22Rv1 (cell line): ENCODE measurements at regions not wholly inside any gene's neighbourhood (a gene's known extent, or its start where the extent isn't known, plus 50 kb on each side); places are given as distances from the start of the nearest gene placed in this dataset.

Experiments used
- H3K27ac ChIP-seq: fragments of 450-650 bp; 2 replicates; pipeline ENCODE4 v1.5.1; 2017
- ZFX ChIP-seq: fragments of 450-650 bp; IDR thresholded peaks from 2 replicates; pipeline ENCODE4 v1.6.1; 2017; ENCODE audit warnings: antibody characterized with exemption, borderline replicate concordance
- TF ChIP-seq, protein P1 (sequence below): fragments of 450-650 bp; IDR thresholded peaks from 2 replicates; pipeline ENCODE4 v1.5.1; 2017; ENCODE audit warnings: mild to moderate bottlenecking

GRCh38 chr12:107888789-107889188 is 114.3 kb downstream of the ASCL4 start:
- H3K27ac ChIP-seq, result no peak overlapping the region
- TF ChIP-seq ZFX, result no peak
- TF ChIP-seq, protein P1, sequence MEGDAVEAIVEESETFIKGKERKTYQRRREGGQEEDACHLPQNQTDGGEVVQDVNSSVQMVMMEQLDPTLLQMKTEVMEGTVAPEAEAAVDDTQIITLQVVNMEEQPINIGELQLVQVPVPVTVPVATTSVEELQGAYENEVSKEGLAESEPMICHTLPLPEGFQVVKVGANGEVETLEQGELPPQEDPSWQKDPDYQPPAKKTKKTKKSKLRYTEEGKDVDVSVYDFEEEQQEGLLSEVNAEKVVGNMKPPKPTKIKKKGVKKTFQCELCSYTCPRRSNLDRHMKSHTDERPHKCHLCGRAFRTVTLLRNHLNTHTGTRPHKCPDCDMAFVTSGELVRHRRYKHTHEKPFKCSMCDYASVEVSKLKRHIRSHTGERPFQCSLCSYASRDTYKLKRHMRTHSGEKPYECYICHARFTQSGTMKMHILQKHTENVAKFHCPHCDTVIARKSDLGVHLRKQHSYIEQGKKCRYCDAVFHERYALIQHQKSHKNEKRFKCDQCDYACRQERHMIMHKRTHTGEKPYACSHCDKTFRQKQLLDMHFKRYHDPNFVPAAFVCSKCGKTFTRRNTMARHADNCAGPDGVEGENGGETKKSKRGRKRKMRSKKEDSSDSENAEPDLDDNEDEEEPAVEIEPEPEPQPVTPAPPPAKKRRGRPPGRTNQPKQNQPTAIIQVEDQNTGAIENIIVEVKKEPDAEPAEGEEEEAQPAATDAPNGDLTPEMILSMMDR, result no peak

DNA sequence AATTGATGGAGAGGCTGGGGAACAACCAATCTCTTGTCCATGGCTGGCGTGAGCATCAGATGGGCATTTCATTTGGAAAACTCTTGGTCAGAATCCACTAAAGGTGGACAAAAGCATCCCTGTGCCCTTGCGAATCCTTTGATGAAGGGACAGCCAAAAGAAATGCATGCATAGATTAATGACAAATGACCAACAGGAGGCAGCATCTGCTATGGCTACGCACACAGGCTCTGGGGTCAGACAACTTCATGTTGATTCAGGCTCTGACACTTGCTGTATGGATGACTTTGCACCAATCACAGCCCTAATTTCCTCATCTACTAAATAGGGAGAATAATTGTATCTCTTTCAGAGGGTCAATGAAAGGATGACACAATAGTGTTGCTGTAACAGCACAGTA is 117.5 kb downstream of the ASCL4 start:
- H3K27ac ChIP-seq, result no peak overlapping the region
- TF ChIP-seq, protein P1, result peak; percentile 66
- TF ChIP-seq ZFX, result no peak

DNA sequence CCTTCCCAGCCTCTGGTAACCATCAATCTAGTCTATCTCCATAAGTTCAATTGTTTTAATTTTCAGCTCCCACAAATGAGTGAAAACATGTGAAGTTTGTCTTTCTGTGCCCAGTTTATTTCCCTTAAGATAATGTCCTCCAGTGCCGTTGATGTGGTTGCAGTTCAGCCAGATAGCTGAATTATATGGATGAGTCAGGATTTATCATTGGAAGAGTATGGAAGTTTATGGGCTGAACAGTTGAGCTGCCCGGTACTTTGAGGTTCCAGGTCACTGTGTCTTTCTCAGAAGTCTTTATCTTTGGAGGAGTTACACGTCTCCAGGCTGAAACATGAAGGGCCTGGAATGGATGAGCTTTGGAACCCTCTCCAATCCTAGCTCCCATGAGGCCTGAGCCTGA is 120.1 kb downstream of the ASCL4 start:
- TF ChIP-seq ZFX, result no peak
- TF ChIP-seq, protein P1, result no peak
- H3K27ac ChIP-seq, result no peak overlapping the region

DNA sequence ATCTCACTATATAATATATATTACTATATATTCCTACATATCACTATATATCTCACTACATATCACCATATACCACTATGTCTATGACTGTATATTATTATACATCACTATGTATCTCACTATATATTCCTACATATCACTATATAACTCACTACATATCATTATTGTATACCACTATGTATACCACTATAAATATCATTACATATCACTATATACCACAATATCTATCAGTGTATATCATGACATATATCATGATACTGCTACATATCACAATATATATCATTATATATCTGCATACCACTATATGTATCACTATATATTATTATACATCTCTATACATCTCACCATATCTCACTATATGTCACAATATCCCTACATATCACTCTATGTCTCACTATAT is 121.5 kb downstream of the ASCL4 start:
- no peak for TF ChIP-seq ZFX
- TF ChIP-seq, protein P1, result no peak
- no peak overlapping the region for H3K27ac ChIP-seq

- no peak overlapping the region for H3K27ac ChIP-seq
- TF ChIP-seq, protein P1, result no peak
- TF ChIP-seq ZFX, result no peak
These were observed 126.1 kb downstream of the ASCL4 start for GRCh38 chr12:107900588-107900987.

- TF ChIP-seq ZFX, result no peak
- TF ChIP-seq, protein P1, result no peak
- no peak overlapping the region for H3K27ac ChIP-seq
These were observed 129.0 kb downstream of the ASCL4 start for GRCh38 chr12:107903341-107904061.

DNA sequence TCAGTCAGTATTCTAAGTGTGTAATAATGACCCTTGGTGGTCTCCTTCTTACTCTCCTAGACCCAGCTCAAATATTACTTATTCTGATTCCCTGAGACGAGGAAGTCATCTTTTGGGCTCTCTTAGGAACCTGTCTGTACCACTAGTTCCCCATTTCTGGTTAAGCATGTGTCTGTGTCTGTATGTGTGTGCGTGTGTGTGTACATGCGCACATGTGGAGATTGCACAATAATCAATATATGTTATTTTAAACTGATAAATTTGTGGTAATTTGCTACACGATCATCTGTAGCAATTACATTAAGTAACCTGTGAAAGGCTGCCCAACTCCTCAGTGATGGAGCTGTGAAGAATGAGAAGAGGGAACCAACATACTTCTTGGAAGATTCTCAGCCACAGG is 132.2 kb downstream of the ASCL4 start:
- H3K27ac ChIP-seq, result no peak overlapping the region
- TF ChIP-seq ZFX, result no peak
- TF ChIP-seq, protein P1, result no peak
